OCI-LY7 (cell line): ENCODE measurements at regions not wholly inside any gene's neighbourhood (a gene's known extent, or its start where the extent isn't known, plus 50 kb on each side); places are given as distances from the start of the nearest gene placed in this dataset.

Experiments used
- CTCF ChIP-seq: fragments of 200-600 bp; sonication (generic); conservative IDR thresholded peaks from 2 replicates; pipeline ENCODE4 v1.5.1; 2014; ENCODE audit warnings: mild to moderate bottlenecking, antibody characterized with exemption, low read length, moderate library complexity, mixed read lengths
- EZH2phosphoT487 ChIP-seq: fragments of 200-600 bp; sonication (generic); IDR thresholded peaks from 2 replicates; pipeline ENCODE4 v1.6.1; 2018; ENCODE audit warnings: low read depth, borderline replicate concordance, mild to moderate bottlenecking, mixed run types, antibody characterized with exemption, low read length, moderate library complexity, mixed read lengths

GRCh38 chr2:120887741-120888231 is 152.1 kb downstream of the GLI2 start:
- TF ChIP-seq CTCF = no peak
- TF ChIP-seq EZH2phosphoT487 = no peak
